ENCODE measurements at regions not wholly inside any gene's neighbourhood (a gene's known extent, or its start where the extent isn't known, plus 50 kb on each side); places are given as distances from the start of the nearest gene placed in this dataset.

DNA sequence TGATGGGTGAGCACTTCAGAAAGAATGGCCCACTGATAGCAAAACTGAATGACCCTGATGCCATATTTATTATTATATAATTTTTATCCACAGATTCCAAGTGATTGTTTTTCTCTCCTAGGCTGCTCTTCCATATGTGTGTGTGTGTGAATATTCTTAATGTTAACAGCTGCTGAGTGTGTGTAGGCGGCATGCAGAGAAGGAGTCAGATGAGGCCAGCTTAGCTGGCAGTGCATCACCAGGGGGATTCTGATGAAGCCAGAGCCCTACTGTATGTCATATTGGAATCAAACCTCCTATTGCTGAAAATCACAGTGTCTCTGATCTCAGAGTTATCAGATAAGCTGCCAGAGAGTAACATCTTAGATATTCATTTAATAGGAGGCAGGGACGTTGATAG, 177.1 kb downstream of the DMAC1 start:
- FAIRE-seq = no peak
- DNase-seq (ENCODE audit: insufficient read length) = no peak
- TF ChIP-seq POLR2A (IDR thresholded peaks at IDR 0.05; ENCODE audit: low read depth, low read length) (no peak), TAF1 (IDR thresholded peaks at IDR 0.05; ENCODE audit: borderline replicate concordance, low read depth, low read length) (no peak), POLR2AphosphoS5 (IDR thresholded peaks at IDR 0.05; ENCODE audit: low read depth, low read length) (no peak)

DNA sequence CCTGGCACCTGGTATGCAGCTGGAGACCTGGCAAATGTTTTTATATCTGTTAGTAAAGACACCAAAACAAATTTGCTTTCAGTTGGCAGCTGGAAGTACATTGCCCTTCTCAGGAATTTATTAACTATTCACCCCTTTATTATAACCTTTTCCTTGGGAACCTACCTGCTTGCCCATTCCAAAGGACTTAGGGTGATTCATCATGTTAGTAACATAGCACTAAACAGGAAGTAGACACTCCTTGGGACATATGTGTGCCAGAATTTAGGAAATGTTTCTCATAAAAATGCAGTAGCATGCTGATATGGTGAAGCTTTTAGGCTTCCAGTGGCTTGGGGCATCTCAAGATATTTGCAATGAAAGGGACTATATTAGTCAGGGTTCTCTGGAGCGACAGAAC, 184.2 kb downstream of the DMAC1 start:
- TF ChIP-seq POLR2A (IDR thresholded peaks at IDR 0.05; ENCODE audit: low read depth, low read length) = no peak
- no peak for TF ChIP-seq TAF1 (IDR thresholded peaks at IDR 0.05; ENCODE audit: borderline replicate concordance, low read depth, low read length)
- no peak for TF ChIP-seq POLR2AphosphoS5 (IDR thresholded peaks at IDR 0.05; ENCODE audit: low read depth, low read length)
- FAIRE-seq = no peak
- DNase-seq (ENCODE audit: insufficient read length) = no peak

DNA sequence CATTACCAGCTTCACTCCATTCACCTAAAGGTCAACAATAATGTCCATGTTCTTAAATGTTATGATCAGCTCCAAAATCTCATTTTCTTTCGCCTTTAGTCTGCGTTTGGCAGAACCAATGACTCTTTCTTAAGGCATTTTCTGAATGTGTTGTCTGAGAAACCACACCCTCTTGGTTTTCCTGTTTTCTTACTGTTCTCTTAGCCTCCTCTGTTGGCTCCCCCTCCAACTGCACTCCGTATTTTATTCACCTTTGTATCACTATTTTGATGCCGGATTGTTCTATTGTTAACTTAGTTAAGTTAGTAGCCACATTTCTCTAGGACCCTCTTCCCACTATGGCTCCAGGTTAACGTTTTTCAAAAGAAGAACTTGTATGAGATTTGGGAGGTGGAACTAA, 185.6 kb downstream of the DMAC1 start:
- TF ChIP-seq TAF1 (IDR thresholded peaks at IDR 0.05; ENCODE audit: borderline replicate concordance, low read depth, low read length) = no peak
- TF ChIP-seq POLR2AphosphoS5 (IDR thresholded peaks at IDR 0.05; ENCODE audit: low read depth, low read length) = no peak
- TF ChIP-seq POLR2A (IDR thresholded peaks at IDR 0.05; ENCODE audit: low read depth, low read length) = no peak
- DNase-seq (ENCODE audit: insufficient read length) = no peak
- no peak for FAIRE-seq

DNA sequence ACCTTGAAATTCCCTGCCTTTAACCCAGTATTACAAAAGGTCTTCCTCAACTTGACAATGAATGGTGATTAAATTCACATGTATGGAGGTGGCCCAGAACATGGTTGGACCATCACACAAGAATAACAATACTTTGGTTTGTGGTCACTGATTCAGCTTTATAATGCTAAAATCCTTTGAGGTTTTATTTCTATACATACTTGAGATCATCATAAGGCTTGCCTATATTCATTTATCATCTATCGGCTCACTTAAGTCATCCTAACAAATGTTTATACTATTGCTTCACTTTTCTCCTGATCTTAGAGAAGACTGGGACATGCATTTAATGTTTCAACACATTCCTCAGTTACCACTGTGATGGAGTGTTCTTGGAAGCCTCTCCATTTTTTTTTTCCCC, 191.3 kb downstream of the DMAC1 start:
- DNase-seq (ENCODE audit: insufficient read length) (no peak), FAIRE-seq (no peak)
- TF ChIP-seq TAF1 (IDR thresholded peaks at IDR 0.05; ENCODE audit: borderline replicate concordance, low read depth, low read length) (no peak), POLR2A (IDR thresholded peaks at IDR 0.05; ENCODE audit: low read depth, low read length) (no peak), POLR2AphosphoS5 (IDR thresholded peaks at IDR 0.05; ENCODE audit: low read depth, low read length) (no peak)

DNA sequence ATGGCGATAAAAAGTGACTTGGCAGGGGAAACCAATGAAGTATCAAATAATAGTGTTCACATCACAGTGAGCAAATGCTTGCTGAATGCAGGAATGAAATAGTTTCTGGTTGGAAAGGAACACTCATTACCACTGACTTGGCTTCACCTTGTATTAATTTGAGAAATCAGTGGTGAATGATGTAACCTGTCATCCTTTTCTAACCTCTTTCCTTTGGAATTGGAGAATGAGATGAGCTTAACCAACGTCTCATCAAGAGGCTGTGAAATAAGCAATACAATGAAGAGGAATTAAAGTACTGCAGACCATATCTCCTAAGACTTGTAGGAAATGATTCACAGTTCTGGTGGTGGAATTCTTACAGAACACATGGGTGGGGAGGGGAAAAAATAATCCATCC, 192.2 kb downstream of the DMAC1 start:
- TF ChIP-seq TAF1 (IDR thresholded peaks at IDR 0.05; ENCODE audit: borderline replicate concordance, low read depth, low read length) (no peak), POLR2AphosphoS5 (IDR thresholded peaks at IDR 0.05; ENCODE audit: low read depth, low read length) (no peak), POLR2A (IDR thresholded peaks at IDR 0.05; ENCODE audit: low read depth, low read length) (no peak)
- FAIRE-seq (no peak), DNase-seq (ENCODE audit: insufficient read length) (no peak)

DNA sequence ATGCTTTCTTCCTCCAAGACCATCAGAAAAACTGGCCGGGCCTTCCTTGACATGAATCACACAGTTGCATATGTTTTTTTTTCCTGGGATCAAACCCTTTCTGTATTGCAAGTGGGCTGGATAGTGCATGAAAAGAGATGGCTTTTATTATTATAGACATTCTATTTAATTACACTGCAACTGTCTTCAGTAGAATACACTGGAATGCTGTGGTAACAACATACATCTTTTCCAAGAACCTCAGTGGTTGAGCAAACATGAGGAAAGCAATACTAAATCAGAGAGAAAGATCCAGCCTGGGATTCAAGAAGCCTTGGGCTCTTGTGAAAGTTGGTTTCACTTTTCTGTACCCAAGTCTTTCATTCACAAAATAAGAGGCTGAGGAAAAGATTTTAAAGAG, 193.0 kb downstream of the DMAC1 start:
- TF ChIP-seq TAF1 (IDR thresholded peaks at IDR 0.05; ENCODE audit: borderline replicate concordance, low read depth, low read length) = no peak
- no peak for TF ChIP-seq POLR2AphosphoS5 (IDR thresholded peaks at IDR 0.05; ENCODE audit: low read depth, low read length)
- TF ChIP-seq POLR2A (IDR thresholded peaks at IDR 0.05; ENCODE audit: low read depth, low read length) = no peak
- DNase-seq (ENCODE audit: insufficient read length) (no peak), FAIRE-seq (no peak)

DNA sequence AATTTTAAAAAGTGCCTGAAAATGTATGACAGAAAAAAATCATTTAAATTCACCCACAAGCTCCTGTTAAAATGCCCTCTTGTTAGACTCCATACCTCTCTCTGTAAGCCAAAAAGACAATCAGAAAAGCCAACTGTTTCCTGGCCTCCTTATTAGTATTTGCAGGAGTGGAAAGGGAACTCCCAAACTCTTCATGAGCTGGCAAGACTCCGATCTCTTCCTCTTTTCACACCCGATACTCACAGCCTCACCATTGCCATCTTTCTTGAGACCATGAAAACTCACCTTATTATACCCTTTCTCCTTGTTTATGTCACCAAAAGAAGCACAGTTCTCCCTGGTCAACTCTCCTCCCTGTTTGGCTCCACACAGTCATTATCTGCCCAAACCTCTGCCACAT, 197.8 kb downstream of the DMAC1 start:
- no peak for TF ChIP-seq TAF1 (IDR thresholded peaks at IDR 0.05; ENCODE audit: borderline replicate concordance, low read depth, low read length)
- DNase-seq (ENCODE audit: insufficient read length) (no peak), FAIRE-seq (no peak)

DNA sequence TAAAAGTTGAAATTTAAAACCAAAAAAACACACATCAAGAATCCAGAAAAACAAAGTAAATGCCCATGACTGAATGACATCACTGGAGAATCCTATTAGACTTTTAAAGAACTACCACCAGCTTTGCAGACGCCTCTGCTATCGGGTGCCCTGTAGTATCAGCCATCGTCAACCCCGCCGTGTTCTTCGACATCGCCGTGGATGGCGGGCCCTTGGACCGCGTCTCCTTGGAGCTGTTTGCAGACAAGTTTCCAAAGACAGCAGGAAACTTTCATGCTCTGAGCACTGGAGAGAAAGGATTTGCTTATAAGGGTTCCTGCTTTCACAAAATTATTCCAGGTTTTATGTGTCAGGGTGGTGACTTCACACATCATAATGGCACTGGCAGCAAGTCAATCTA, 201.9 kb downstream of the DMAC1 start:
- TF ChIP-seq POLR2A (IDR thresholded peaks at IDR 0.05; ENCODE audit: low read depth, low read length) (no peak), TAF1 (IDR thresholded peaks at IDR 0.05; ENCODE audit: borderline replicate concordance, low read depth, low read length) (no peak), POLR2AphosphoS5 (IDR thresholded peaks at IDR 0.05; ENCODE audit: low read depth, low read length) (no peak)
- FAIRE-seq = no peak
- DNase-seq (ENCODE audit: insufficient read length) = no peak

DNA sequence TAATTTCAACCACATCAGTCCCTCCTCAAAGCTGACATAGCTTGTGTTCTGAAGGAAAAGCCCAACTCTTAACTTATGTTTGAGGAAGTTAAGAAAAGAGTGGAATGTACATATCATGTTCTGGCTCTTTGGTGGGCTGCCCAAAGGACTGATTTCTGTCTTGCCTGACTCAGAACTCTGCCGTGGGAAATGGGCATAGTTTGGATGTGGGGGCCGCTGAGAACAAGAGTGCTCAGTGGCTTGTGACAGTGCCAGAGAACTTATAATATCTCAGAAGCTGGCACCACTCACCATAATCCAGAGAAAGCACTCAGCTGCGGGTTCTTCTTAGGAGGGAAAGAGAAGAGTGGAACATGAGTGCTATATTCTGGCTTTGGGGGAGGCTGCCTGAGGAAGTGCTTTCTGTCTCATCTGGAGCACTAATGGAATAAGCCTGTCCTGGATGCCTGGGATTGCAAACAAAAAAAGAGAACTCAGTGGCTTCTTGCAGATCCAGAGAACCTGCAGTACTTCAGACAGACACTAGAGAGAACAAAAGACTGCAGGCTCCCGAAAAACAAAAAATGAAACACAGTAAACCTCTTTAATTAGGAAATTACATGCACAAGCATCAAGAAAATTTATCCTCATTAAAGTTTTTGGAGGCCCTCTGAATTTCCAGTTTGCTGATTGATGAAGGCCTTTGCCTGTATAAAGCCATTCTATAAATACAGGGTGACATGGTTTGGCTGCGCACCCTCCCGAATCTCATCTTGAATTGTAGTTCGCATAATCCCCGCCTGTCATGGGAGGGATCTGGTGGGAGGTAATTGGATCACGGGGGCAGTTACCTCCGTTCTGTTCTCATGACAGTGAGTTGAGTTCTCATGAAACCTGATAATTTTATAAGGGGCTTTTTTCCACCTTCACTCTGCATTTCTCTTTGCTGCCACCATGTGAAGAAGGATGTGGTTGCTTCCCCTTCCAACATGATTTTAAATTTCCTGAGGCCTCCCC, 207.0 kb downstream of the DMAC1 start:
- DNase-seq (ENCODE audit: insufficient read length) (no peak), FAIRE-seq (no peak)
- TF ChIP-seq POLR2AphosphoS5 (IDR thresholded peaks at IDR 0.05; ENCODE audit: low read depth, low read length) (no peak), POLR2A (IDR thresholded peaks at IDR 0.05; ENCODE audit: low read depth, low read length) (no peak), TAF1 (IDR thresholded peaks at IDR 0.05; ENCODE audit: borderline replicate concordance, low read depth, low read length) (no peak)

DNA sequence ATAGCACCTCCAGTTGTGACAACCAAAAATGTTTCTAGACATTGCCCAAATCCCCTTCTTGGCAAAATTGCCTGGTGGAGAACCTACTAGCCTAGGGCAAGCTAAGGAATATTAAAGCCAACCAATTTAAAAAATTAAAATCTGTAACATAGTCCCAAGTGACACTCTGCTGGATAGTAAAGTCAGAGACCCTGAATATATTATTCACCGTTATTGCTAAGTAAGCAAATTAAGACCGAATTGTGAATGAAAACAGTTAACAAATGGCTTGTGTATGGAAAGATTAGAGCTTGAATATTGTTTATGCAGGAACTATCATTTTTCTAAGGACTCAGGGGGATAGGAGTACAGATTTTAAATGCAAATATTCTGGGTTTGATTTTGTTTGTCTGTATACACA, 208.1 kb downstream of the DMAC1 start:
- DNase-seq (ENCODE audit: insufficient read length) (no peak), FAIRE-seq (no peak)
- TF ChIP-seq POLR2A (IDR thresholded peaks at IDR 0.05; ENCODE audit: low read depth, low read length) = no peak
- TF ChIP-seq POLR2AphosphoS5 (IDR thresholded peaks at IDR 0.05; ENCODE audit: low read depth, low read length) = no peak
- TF ChIP-seq TAF1 (IDR thresholded peaks at IDR 0.05; ENCODE audit: borderline replicate concordance, low read depth, low read length) = no peak

DNA sequence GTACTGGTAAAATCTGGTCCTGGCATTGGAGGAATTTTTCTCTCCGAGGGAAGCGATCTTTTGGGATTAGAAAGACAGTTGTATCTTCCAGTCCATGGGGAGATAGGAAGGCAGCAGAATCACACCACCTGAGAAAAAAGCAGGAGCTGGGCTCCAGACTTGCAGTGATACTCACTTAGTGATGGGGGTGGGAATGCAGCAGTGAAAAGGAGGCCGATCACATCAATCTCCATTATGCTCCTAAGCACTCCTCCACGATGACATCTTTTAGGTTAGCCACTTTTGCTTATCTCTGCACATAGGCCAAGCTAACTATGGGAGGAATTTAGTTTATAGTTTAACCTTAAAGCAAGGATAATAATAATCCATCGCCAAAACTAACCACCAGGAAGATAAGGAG, 219.0 kb downstream of the DMAC1 start:
- FAIRE-seq = no peak
- no peak for DNase-seq (ENCODE audit: insufficient read length)
- no peak for TF ChIP-seq POLR2A (IDR thresholded peaks at IDR 0.05; ENCODE audit: low read depth, low read length)
- TF ChIP-seq POLR2AphosphoS5 (IDR thresholded peaks at IDR 0.05; ENCODE audit: low read depth, low read length) = no peak
- TF ChIP-seq TAF1 (IDR thresholded peaks at IDR 0.05; ENCODE audit: borderline replicate concordance, low read depth, low read length) = no peak

DNA sequence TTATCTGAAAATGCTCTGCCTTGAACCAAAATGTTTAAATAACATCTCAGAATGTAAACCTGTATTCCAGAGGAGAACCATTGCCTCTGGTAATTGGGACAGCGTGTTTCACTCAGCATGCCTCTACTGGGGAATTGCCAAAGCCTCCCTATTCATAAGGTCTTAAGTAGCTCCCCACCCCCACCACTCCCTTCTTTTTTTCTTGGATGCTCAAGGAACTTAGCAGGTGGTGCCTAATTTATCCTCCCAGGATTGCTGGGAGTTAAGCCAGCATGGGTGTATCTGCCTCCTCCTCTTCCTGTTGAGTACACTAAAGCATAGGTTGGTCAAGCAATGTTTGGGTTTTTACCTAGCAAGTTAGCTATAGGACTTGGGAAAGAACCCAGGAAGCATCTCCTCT, 220.2 kb downstream of the DMAC1 start:
- FAIRE-seq (no peak), DNase-seq (ENCODE audit: insufficient read length) (no peak)
- no peak for TF ChIP-seq POLR2A (IDR thresholded peaks at IDR 0.05; ENCODE audit: low read depth, low read length)
- no peak for TF ChIP-seq TAF1 (IDR thresholded peaks at IDR 0.05; ENCODE audit: borderline replicate concordance, low read depth, low read length)
- no peak for TF ChIP-seq POLR2AphosphoS5 (IDR thresholded peaks at IDR 0.05; ENCODE audit: low read depth, low read length)
